ENCODE measurements at regions not wholly inside any gene's neighbourhood (a gene's known extent, or its start where the extent isn't known, plus 50 kb on each side); places are given as distances from the start of the nearest gene placed in this dataset.

GRCh38 chr2:161059388-161059787 is 100.8 kb upstream of the TANK start:
- DNase-seq (ENCODE audit: low read depth in 1 of 2, low spot score in 1 of 2): no peak
- Histone ChIP-seq H3K27me3 (ENCODE audit: insufficient read depth, poor library complexity, severe bottlenecking) (no peaks in the 10 kb centered on the region), H3K27ac (replicated peaks) (no peak overlapping the region), H3K4me3 (replicated peaks; ENCODE audit: insufficient read depth, low read length) (no peak overlapping the region)
- TF ChIP-seq SPI1 (IDR thresholded peaks at IDR 0.05; ENCODE audit: borderline replicate concordance, low read depth) (no peak), POLR2AphosphoS5 (IDR thresholded peaks at IDR 0.05; ENCODE audit: low read depth) (no peak), GABPA (IDR thresholded peaks at IDR 0.05; ENCODE audit: low read depth) (no peak), CTCF (IDR thresholded peaks at IDR 0.05; ENCODE audit: insufficient read depth, low read length) (no peak), REST (IDR thresholded peaks at IDR 0.05; ENCODE audit: insufficient replicate concordance, low read depth) (no peak)

GRCh38 chr2:161061786-161062185 is 98.4 kb upstream of the TANK start:
- H3K4me3 ChIP-seq (replicated peaks; ENCODE audit: insufficient read depth, low read length): no peak overlapping the region
- no peak for DNase-seq (ENCODE audit: low read depth in 1 of 2, low spot score in 1 of 2)
- H3K27me3 ChIP-seq (ENCODE audit: insufficient read depth, poor library complexity, severe bottlenecking): no peaks in the 10 kb centered on the region
- TF ChIP-seq REST (IDR thresholded peaks at IDR 0.05; ENCODE audit: insufficient replicate concordance, low read depth) (no peak), POLR2AphosphoS5 (IDR thresholded peaks at IDR 0.05; ENCODE audit: low read depth) (no peak), SPI1 (IDR thresholded peaks at IDR 0.05; ENCODE audit: borderline replicate concordance, low read depth) (no peak), GABPA (IDR thresholded peaks at IDR 0.05; ENCODE audit: low read depth) (no peak), CTCF (IDR thresholded peaks at IDR 0.05; ENCODE audit: insufficient read depth, low read length) (no peak)
- H3K27ac ChIP-seq (replicated peaks): no peak overlapping the region

DNA sequence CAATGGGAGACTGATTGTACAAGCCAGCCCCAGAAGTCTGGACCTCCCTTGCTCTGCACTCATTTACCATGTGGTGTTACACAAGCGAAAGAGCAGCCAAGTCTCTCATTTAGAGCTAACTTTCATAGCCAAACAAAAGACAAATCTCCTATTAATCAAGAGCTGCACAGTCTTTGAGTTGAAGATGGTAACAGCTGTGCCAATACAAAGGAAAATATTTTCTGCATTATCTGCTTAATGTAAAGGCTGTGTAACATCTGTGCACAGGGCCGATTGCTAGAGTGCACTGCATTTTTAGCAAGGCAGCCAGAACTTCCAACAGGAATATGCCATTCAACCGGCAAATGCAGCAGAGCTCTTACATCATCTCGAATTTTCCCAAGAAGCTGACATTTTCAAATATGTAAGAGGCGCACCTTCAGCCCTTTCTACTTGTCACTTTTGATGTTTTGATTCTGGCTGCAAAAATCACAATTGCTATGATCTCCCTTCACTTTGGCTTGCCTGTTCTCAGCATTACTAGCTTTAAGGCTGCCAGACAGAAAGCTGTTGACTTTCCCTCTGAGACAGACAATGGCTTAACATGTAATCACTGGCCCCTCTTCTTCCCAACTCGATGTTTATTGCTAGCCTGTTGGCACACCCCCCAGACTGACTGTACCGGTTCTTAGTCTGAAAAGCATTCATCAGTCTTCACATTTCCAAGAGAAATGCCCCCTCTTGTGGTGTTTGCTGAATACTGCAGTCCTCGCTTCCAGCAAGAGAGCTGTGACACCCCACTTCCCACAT is 96.9 kb upstream of the TANK start:
- Histone ChIP-seq H3K4me3 (replicated peaks; ENCODE audit: insufficient read depth, low read length) (no peak overlapping the region), H3K27ac (replicated peaks) (no peak overlapping the region), H3K27me3 (ENCODE audit: insufficient read depth, poor library complexity, severe bottlenecking) (no peaks in the 10 kb centered on the region)
- TF ChIP-seq POLR2AphosphoS5 (IDR thresholded peaks at IDR 0.05; ENCODE audit: low read depth) (no peak), CTCF (IDR thresholded peaks at IDR 0.05; ENCODE audit: insufficient read depth, low read length) (peak; percentile 84), SPI1 (IDR thresholded peaks at IDR 0.05; ENCODE audit: borderline replicate concordance, low read depth) (0 out of 2 replicates have a peak, but pooled peaks have one; percentile 23)
- peak; percentile 13 to 63 for DNase-seq (ENCODE audit: low read depth in 1 of 2, low spot score in 1 of 2)

DNA sequence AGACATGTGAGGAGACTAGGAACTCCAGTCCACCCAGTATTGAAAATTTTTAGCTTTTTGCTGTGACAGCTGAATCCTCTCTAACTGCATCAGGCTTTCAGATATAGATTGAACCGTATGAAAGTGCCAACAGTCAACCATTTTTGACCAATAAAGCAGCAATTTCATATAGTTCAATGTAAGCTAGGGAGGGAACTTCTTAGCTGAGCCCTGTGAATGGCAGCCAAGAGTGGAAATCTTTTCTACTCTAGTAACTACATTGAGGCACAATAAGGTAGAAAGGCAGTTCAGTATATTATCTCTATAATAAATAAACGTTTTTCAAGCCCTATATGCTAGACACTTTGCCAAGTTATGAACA is 96.3 kb upstream of the TANK start:
- Histone ChIP-seq H3K27ac (replicated peaks) (no peak overlapping the region), H3K4me3 (replicated peaks; ENCODE audit: insufficient read depth, low read length) (no peak overlapping the region), H3K27me3 (ENCODE audit: insufficient read depth, poor library complexity, severe bottlenecking) (no peaks in the 10 kb centered on the region)
- TF ChIP-seq POLR2AphosphoS5 (IDR thresholded peaks at IDR 0.05; ENCODE audit: low read depth): no peak
- TF ChIP-seq CTCF (IDR thresholded peaks at IDR 0.05; ENCODE audit: insufficient read depth, low read length): no peak
- no peak for TF ChIP-seq REST (IDR thresholded peaks at IDR 0.05; ENCODE audit: insufficient replicate concordance, low read depth)
- TF ChIP-seq GABPA (IDR thresholded peaks at IDR 0.05; ENCODE audit: low read depth): no peak
- TF ChIP-seq SPI1 (IDR thresholded peaks at IDR 0.05; ENCODE audit: borderline replicate concordance, low read depth): no peak
- DNase-seq (ENCODE audit: low read depth in 1 of 2, low spot score in 1 of 2): no peak
